ENCODE measurements at regions not wholly inside any gene's neighbourhood (a gene's known extent, or its start where the extent isn't known, plus 50 kb on each side); places are given as distances from the start of the nearest gene placed in this dataset.

GRCh38 chr1:228984646-228985631, 249.7 kb downstream of the RHOU start:
- no peak for DNase-seq
- Mint-ChIP-seq H3K9me3 (no peaks in the 10 kb centered on the region), H3K4me1 (peaks cover 8% of the 10 kb centered on the region), H3K4me3 (no peak overlapping the region), H3K27ac (no peak overlapping the region), H3K27me3 (no peaks in the 10 kb centered on the region), H3K36me3 (ENCODE audit: low read depth) (no peaks in the 10 kb centered on the region)
- TF ChIP-seq, protein P1, sequence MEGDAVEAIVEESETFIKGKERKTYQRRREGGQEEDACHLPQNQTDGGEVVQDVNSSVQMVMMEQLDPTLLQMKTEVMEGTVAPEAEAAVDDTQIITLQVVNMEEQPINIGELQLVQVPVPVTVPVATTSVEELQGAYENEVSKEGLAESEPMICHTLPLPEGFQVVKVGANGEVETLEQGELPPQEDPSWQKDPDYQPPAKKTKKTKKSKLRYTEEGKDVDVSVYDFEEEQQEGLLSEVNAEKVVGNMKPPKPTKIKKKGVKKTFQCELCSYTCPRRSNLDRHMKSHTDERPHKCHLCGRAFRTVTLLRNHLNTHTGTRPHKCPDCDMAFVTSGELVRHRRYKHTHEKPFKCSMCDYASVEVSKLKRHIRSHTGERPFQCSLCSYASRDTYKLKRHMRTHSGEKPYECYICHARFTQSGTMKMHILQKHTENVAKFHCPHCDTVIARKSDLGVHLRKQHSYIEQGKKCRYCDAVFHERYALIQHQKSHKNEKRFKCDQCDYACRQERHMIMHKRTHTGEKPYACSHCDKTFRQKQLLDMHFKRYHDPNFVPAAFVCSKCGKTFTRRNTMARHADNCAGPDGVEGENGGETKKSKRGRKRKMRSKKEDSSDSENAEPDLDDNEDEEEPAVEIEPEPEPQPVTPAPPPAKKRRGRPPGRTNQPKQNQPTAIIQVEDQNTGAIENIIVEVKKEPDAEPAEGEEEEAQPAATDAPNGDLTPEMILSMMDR (IDR thresholded peaks at IDR 0.05): no peak
- ChIA-PET POLR2A (no interaction called here), CTCF (no interaction called here)
- intact Hi-C loops (cut with micrococcal nuclease): no loop called here
- ATAC-seq (ENCODE audit: low read depth): no peak

DNA sequence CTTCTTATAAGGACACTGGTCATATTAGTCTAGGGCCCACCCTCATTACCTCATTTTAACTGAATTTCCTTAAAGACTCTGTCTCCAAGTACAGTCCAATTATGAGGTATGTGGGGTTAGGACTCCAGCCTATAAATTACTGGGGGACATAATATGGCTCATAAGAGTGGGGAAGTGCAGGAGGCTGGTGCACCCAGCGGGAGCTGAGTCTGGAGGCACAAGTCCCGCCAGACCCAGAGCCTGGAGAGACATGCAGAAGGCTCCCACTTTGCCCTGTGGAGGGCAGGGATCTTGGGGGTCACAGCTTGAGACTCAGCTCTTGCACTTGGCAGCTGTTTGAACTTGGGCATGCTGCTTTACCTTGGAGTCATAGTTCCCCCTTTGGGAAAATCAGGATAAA, 250.4 kb downstream of the RHOU start:
- Mint-ChIP-seq H3K4me3 (no peak overlapping the region), H3K4me1 (peaks cover 16% of the 10 kb centered on the region), H3K27ac (no peak overlapping the region), H3K9me3 (no peaks in the 10 kb centered on the region), H3K36me3 (ENCODE audit: low read depth) (no peaks in the 10 kb centered on the region), H3K27me3 (no peaks in the 10 kb centered on the region)
- POLR2A ChIA-PET: no interaction called here
- intact Hi-C loops (cut with micrococcal nuclease): no loop called here
- TF ChIP-seq, protein P1 (IDR thresholded peaks at IDR 0.05): no peak
- CTCF ChIA-PET: no interaction called here
- DNase-seq: no peak
- ATAC-seq (ENCODE audit: low read depth): no peak

- TF ChIP-seq, protein P1 (IDR thresholded peaks at IDR 0.05): no peak
- Mint-ChIP-seq H3K27me3 (no peaks in the 10 kb centered on the region), H3K27ac (no peak overlapping the region), H3K4me3 (no peak overlapping the region), H3K36me3 (ENCODE audit: low read depth) (no peaks in the 10 kb centered on the region), H3K4me1 (peaks cover 17% of the 10 kb centered on the region), H3K9me3 (no peaks in the 10 kb centered on the region)
- DNase-seq (no peak), ATAC-seq (ENCODE audit: low read depth) (no peak)
- ChIA-PET CTCF (no interaction called here), POLR2A (no interaction called here)
- intact Hi-C loops (cut with micrococcal nuclease): no loop called here
These were observed 251.0 kb downstream of the RHOU start for GRCh38 chr1:228986093-228986904.

DNA sequence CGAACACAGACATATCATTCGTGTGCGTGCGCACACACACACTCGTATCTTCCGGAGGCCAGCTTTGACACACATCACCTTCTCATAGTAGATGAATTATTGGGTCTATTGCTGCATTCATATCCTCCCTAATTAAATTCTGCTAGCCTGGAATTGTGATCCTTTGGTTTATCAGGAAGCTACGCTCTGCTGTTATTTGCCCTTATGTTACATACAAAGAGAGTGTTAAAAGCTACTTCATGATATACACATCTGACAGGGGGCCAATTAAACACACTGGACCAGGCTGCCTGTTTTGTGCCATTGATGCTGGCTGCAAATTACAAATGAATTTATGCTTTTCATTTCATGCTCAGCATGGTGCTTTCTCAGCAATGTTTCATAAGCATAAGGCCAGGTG, 252.0 kb downstream of the RHOU start:
- Mint-ChIP-seq H3K36me3 (ENCODE audit: low read depth) (no peaks in the 10 kb centered on the region), H3K4me3 (no peak overlapping the region), H3K27me3 (no peaks in the 10 kb centered on the region), H3K9me3 (no peaks in the 10 kb centered on the region), H3K27ac (no peak overlapping the region), H3K4me1 (peaks cover 17% of the 10 kb centered on the region)
- ChIA-PET POLR2A (no interaction called here), CTCF (no interaction called here)
- no peak for ATAC-seq (ENCODE audit: low read depth)
- TF ChIP-seq, protein P1 (IDR thresholded peaks at IDR 0.05): no peak
- intact Hi-C loops (cut with micrococcal nuclease): no loop called here
- DNase-seq: no peak

Measured in activated B cell treated with CpG ODN at 0.5 μM for 24 hours (primary cell).